GM21723 (cell line): ENCODE measurements at regions not wholly inside any gene's neighbourhood (a gene's known extent, or its start where the extent isn't known, plus 50 kb on each side); places are given as distances from the start of the nearest gene placed in this dataset.

Experiments used
- ATAC-seq: cut with Tn5 transposase; IDR thresholded peaks from one replicate; pipeline ENCODE4 v1.9.1; 2021; ENCODE audit warnings: mild to moderate bottlenecking, moderate library complexity; ENCODE audit not compliant: unreplicated experiment

- ATAC-seq, result no peak
Observed at GRCh38 chr9:84125046-84125445, 144.4 kb downstream of the RMI1 start.

- no peak for ATAC-seq
Observed at GRCh38 chr9:84129529-84129928, 148.9 kb downstream of the RMI1 start.

DNA sequence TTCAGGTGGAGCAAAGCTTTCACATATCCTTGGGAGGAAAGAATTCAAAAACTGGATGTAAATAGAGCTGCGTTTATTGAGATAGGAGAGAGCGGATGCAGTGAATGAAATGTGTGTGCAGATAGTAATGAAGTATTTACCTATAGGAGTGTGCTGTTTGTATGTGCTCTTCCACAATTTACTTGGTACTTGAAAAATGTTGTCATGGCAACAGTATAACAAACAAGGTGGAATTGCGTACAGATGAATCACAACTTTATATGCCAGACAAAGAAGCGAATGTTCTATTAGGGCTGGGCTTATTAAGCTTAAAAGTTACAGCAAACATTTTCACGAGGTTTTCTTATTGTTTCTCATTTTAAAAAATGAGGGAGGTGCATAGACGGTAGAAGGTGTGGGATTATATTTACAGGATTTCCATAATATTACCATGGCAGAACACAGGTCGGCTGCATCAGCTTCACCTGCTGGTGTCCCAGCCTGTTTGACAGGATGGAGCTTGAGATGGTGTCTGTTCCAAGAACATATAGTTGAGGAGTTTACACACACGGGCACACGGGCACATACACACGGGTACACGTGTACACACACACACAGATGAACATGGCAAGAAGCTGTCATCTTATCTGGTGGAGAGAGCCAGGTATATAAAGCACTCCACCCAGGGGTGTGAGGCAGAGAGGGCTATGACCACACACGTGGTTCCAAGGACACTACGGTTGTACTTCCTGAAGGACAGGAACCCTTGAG, 155.7 kb downstream of the RMI1 start:
- no peak for ATAC-seq

DNA sequence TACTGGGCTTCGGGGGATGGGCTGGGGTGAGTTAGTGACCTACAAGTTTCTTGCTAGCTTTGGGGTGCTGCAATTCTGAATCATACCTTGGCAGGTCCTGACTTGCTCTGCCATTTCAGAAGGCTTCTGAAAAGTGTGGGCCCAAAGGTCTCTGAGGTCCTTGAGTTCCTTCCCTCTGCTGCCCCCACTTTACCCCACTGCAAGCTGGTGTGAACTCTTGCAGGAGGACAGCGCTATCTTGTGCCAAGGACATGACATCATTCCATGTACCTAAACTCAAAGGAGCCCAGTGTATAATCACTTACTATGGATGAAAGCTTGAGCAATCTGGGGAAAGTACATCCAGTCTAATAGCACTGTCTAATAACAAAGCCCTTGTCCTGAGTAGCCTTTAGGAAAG, 157.4 kb downstream of the RMI1 start:
- ATAC-seq, result no peak

DNA sequence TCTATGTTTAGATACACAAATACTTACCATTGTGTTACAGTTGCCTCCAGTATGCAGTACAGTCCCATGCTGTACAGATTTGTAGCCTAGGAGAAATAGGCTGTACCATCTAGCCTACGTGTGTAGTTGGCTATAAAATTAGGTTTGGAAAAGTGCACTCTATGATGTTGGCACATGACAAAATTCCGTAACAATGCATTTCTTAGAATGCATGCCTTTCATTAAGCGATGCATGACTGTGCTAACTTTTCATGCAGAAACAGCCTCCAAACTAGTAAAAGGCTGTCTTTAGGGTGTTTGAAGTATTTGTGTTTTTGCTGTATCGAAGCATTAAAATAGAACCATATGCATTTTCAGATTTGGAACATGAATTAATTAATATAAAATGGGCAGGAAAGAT, 157.9 kb downstream of the RMI1 start:
- ATAC-seq, result no peak

GRCh38 chr9:84139296-84140070, 158.9 kb downstream of the RMI1 start:
- no peak for ATAC-seq

DNA sequence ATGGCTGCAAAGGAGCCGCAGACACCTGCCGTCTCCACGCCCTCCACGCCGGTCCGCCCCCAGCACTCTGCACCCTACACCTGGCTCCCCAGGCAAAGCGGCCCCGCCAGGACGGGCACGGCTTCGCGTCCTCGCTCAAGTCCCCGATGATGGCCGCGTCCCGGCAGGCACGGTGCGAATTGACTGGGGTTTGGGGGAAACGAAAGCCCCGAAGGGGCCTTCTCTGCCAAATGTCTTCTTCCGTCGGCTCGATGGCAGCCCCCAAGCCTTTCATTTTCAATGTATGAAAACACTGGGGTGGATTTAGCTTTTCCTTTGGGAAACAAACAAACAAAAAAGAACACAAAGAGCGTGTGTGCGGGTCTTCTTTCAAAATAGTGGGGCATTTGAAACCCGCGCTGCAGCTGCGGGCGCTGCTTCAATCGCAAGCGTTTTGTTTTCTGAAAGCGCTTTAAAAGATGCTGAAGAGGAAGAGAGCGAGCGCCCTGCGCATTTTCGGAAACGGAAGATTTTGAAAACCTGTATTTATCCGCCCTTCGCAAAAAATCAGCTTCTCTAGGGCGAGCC, 160.0 kb downstream of the RMI1 start:
- no peak for ATAC-seq

- no peak for ATAC-seq
Observed at GRCh38 chr9:84141741-84142370, 161.3 kb downstream of the RMI1 start.

GRCh38 chr9:84145031-84145430, 164.4 kb downstream of the RMI1 start:
- ATAC-seq, result no peak

GRCh38 chr9:84145780-84146179, 165.2 kb downstream of the RMI1 start:
- no peak for ATAC-seq

- no peak for ATAC-seq
Observed at GRCh38 chr9:84146893-84147710, 166.5 kb downstream of the RMI1 start.

DNA sequence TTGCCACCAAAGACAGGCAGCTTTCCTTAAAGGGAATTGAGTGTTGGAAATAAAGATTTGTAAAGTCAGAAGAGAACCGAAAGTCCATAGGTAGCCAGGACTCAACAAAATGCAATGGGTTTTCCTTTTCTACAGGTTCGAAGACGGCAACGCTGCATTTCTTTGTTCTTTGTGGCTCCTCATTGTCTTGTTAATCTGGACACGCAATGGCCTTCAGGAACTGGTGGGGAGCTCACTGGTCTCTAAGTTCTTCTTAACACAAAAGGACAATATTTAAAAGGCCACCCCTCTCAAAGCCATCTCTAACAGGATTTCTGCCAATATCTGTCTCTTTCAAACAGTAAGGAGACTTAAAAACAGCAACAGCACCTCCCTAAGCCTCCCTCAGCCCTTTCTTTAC, 170.6 kb downstream of the RMI1 start:
- no peak for ATAC-seq

DNA sequence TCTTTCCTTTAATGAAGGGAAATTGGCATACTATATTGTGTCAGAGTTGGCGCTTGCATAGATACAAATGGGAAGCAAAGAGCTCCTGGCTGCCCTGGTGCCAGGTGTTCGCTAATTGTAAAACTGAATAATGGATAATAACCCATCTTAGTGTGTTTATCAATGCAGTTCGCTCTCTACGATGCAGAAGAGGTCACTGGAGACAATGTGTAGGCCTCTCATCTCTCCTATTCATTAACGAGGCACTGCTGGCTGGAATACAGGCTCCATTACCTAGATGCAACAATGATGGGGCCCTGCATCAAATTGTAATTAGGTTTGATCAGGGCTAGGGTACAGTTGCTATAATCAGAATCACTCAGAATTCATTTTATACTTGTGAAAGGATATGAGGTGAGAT, 171.0 kb downstream of the RMI1 start:
- ATAC-seq, result no peak

DNA sequence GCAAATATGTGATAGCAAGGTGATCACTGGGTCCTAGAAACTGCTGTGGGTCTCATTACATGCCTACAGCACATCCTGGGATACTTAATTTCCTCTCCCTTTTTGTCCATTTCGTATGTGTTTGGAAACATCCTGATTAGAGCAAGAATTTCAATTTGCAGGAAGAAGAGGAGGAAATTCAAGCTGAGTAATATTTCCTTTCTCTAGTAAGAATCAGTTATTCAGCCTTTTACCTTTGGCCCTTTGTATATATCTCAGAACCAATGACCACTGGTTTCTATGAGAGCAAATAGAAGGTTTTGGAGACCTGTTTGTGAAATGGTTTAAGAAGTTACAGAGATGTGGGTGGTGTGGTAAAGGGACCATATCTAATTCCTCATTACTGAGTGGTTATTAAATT, 171.6 kb downstream of the RMI1 start:
- ATAC-seq, result no peak

GRCh38 chr9:84153885-84154284, 173.3 kb downstream of the RMI1 start:
- ATAC-seq, result no peak

- no peak for ATAC-seq
Observed at GRCh38 chr9:84154320-84154719, 173.7 kb downstream of the RMI1 start.

GRCh38 chr9:84163052-84163650, 177.4 kb downstream of the SLC28A3 start:
- ATAC-seq, result no peak

DNA sequence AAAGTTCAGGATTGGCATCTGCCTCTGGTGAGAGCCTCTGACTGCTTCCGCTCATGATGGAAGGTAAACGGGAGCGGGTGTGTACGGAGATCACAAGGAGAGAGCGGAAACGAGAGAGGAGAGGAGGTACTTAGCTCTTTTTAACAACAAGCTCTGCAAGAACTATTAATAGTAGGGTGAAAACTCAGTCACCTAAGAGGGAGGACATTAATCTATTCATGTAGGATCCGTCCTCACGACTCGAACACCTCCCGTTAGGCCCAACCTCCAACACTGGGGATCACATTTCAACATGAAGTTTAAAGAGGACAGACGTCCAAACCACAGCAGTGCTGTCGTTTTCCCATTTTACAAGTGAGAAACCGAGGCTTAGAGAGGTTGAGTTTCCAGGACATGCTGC, 173.7 kb downstream of the SLC28A3 start:
- no peak for ATAC-seq

DNA sequence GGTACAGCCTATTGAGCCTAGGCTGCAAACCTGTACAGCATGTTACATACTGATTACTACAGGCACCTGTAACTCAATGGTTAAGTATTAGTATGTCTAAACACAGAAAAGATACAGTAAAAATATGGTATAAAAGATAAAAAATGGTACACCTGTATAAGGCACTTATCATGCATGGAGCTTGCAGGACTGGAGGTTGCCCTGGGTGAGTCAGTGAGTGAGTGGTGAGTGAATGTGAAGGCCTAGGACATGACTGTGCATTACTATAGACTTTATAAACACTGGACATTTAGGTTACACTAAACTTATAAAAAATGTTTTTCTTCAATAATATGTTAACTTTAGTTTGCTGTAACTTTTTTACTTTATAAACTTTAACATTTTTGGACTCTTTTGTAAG, 171.3 kb downstream of the SLC28A3 start:
- no peak for ATAC-seq

- ATAC-seq, result no peak
Observed at GRCh38 chr9:84170521-84171141, 169.9 kb downstream of the SLC28A3 start.
